Dermis blood vessel endothelial cell (primary cell): ENCODE measurements at regions not wholly inside any gene's neighbourhood (a gene's known extent, or its start where the extent isn't known, plus 50 kb on each side); places are given as distances from the start of the nearest gene placed in this dataset.
"Not testable (repeated sequence)": the region's sequence is repeated elsewhere in the genome, so short reads cannot be mapped to it uniquely, and the experiment has no call there.

ENCODE experiments used
- DNase-seq: peaks from one replicate; pipeline ENCODE4 v3.0.0; 2010

DNA sequence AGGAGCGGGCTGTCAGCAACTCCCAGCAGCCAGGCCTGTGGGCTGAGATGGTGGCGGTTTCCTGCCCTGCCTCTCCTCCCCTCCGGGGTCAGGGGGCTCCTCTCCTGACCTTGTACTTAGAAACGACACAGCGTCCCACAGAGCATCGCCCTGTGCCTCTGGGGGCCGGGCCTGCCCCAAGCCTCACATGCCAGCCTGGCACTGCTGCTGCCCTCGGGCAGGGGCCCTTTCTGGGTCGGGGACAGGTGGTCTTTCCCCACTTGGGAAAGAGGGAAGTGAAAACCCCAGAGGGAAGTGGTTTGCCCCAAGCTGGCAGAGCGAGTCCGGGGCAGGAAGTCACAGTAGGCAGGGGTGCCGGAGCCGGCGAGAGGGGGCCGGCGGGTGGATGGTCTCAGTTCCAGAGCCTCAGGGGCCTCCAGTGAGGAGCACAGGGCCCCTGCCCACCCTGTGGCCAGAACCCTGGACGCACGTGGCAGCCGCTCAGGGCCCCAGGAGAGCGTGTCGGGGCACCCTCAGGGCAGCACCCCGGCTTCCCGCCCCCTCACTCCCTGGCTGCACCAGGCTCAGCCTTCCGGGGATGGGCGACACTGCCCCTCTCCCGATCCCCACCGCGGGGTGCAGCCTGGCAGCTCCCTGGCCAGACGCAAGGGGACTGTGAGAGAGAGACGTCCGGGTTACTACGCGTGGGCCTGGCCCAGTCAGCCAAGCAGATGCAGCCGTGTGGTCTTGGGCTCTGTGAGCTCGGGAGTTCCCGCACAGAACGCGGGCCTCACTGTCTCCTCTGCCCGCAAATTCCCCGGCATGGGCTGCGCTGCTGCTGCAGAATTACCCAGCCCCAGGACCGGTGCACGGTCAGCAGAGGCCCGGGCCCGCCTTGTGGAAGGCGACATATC, 4382.9 kb upstream of the TPTE start:
- not testable (repeated sequence) for DNase-seq

DNA sequence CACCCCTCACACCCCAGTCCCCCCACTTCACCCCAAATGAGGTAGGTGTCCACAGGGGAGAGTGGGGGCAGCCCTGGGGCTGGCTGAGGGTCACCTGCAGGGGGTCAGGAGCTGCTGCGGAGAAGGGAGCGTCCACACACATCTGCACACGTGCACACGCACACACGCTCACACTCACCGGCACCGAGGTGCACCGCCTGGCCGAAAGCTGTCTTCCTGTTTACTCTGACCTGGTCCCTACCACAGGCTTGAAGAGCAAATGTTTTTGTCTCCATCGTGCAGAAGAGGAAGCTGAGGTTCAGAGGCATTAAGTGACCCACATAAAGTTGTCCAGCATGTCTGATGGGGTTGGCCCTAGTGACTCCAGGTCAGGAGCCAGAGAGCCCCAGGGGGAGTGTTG, 4382.1 kb upstream of the TPTE start:
- not testable (repeated sequence) for DNase-seq

DNA sequence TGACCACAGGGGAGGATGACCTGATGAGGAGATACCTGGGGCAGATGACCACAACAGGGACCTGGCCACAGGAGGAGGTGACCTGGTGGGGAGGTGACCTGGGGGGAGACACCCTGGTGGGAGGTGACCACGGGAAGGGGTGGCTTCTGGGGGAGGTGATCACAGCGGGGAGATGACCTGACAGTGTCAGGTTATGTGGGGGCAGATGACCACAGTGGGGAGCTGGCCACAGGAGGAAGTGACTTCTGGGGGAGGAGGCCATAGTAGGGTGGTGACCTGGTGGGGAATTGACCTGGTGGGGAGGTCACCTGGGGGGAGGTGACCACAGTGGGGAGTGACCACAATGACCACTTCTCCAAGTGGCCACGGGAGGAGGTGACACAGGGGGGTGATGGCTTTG, 4381.5 kb upstream of the TPTE start:
- DNase-seq: not testable (repeated sequence)

DNA sequence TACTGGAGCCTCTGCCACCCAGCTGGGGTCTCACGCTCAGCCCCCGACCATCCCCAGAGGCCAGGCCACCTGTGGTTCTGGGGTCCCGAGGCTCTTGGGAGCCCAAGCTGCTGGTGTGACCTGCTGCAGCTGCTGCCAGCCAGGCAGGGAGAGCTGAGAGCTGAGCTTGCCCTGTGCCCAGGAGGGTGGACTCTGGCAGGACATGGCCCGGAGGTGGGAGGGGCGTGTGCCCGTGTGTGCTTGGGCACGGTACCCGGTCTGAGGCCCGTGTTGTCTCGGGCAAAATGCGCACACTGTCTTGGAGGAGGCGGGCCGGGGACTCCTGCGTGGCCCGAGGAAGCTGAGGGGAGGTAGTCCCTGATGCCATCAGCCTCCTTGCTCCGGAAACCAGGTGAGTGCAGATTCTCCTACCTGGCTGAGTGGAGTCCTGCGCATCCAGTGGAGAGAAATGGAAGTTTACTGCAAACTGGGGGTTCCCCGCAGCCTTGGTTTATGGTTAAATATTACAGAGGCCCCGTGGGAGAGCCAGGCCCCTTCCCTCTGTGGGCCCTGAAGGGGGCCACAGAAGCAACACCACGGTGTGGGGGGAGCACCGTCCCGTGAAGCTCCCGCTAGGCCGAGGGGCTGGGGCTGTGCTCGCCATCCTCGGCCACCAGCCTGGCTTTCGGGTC, 4380.8 kb upstream of the TPTE start:
- DNase-seq: not testable (repeated sequence)

- DNase-seq: not testable (repeated sequence)
These were observed 4380.3 kb upstream of the TPTE start for GRCh38 chr21:6141138-6141474.

DNA sequence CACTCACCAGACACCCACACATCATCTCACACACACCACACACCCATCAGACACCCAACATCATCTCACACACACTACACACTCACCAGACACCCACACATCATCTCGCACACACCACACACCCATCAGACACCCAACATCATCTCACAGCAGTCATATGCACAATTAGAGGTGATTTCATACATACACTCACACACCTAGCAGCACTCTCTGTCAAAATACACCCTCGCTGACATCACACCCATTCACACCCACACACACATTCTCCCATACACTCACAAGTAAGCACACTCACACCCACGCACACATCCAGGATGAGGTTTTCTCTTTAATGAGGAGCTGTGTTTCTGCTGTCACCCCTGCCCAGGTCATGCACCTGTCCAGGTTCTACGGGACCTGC, 4368.2 kb upstream of the TPTE start:
- not testable (repeated sequence) for DNase-seq

DNA sequence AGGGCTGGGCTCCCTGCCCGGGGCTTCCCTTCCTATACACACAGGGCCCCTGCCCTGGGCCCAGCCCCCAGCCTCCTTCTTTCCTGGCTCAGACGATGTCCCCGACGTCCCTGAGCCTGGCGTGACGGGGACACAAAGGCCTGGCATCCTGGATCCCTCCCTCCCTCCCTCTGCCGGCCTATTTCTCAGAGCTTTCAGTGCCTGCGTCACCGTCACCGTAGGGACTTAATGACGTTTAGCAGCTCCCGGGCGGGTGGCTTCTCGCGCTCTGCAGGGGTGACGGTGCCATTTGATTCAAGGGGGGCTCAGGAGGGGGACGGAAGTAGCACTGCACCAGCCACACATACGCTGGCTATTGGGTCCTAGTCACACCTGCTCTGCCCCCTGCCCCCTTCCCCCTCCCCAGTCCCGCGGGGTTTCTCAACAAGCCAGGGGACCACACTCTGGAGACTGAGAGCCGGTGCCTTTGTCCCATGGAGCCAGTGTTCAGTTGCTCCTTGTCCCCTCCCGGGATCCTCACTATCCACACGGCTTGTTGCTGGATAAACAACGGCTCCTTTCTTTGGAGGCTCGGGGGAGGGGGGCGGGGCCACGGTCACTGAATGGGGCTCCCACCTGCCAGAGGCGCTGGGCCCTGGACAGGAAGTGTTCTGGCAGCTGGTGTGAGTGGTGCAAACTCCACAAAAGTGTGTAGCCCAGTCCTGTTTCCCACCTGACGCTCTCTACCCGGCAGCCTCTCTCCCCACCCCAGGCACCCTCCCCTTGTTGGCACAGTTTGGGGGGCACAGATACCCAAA, 4366.7 kb upstream of the TPTE start:
- not testable (repeated sequence) for DNase-seq

- DNase-seq: not testable (repeated sequence)
These were observed 4364.5 kb upstream of the TPTE start for GRCh38 chr21:6156712-6157389.

- DNase-seq: not testable (repeated sequence)
These were observed 4363.9 kb upstream of the TPTE start for GRCh38 chr21:6157515-6157914.

- not testable (repeated sequence) for DNase-seq
These were observed 4363.2 kb upstream of the TPTE start for GRCh38 chr21:6158171-6158570.
